ENCODE measurements at regions not wholly inside any gene's neighbourhood (a gene's known extent, or its start where the extent isn't known, plus 50 kb on each side); places are given as distances from the start of the nearest gene placed in this dataset.

GRCh38 chr5:155839251-155840037 is 487.5 kb upstream of the SGCD start:
- DNase-seq (ENCODE audit: low read depth) = no peak

DNA sequence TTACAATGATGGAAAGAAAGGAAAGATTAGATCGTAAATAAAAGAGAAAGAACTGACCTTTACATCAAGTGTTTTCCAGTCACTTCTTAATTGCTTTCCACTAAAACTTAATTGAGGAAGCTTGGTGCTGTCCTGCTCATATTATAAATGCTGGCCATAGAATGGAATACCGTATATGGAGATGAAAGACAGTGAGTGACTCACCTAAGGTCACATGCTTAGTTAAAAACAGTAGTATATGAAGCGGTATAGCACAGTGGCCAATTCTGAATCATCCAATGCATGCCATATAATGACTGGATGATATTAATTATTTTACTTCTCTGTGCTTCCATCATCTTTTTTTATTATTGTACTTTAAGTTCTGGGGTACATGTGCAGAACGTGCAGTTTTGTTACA is 482.4 kb upstream of the SGCD start:
- no peak for DNase-seq (ENCODE audit: low read depth)

- no peak for DNase-seq (ENCODE audit: low read depth)
Measured at GRCh38 chr5:155850370-155850769, 476.6 kb upstream of the SGCD start.

DNA sequence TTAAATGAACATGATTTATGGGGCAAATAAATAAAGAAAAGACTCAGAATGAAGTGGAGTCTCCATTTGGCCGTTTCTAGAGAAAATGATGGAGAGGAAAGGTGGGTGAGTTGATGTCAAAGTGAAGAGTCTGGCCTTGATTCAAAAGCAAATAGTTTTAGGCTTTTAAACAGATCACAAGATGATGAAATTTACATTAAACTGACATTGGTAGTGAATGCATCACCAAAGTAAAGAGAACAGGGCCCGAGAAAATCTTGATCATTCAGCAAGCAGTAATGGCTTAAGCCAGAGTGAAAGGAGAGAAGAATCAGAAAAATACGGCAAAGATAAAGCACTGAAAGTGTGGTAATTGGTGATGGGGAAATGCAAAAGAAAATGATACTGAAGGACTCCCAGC is 460.0 kb upstream of the SGCD start:
- no peak for DNase-seq (ENCODE audit: low read depth)

- no peak for DNase-seq (ENCODE audit: low read depth)
Measured at GRCh38 chr5:155867522-155868088, 459.4 kb upstream of the SGCD start.

- no peak for DNase-seq (ENCODE audit: low read depth)
Measured at GRCh38 chr5:155870636-155871035, 456.3 kb upstream of the SGCD start.

GRCh38 chr5:155871623-155872022 is 455.3 kb upstream of the SGCD start:
- no peak for DNase-seq (ENCODE audit: low read depth)

DNA sequence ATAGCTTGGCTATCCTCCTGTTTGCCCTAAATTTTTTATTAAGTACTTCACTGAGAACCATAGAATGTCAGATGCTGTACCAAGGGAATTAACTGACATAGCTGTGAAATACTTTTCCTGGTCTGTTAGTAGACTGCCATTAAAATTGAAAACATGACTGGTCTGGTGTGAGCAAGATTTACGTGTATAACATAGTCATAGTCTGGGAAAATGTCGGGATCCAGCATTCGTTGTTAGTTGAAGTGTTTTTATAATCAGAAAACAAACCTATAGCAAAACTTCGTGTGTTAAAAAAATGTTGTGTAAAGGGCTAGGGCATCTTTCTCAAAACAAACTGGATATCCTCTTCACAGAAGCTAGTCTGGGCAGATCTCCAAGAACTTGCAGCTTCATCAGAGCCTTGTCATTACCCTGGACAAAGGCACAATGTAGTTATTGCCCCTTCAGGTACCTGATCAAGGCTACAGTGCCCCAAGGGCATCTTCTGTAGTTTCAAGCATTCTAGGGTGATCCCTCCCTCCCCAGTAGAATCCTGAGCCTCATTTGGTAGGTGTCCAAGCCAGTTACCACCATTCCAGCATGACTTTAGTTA is 454.2 kb upstream of the SGCD start:
- no peak for DNase-seq (ENCODE audit: low read depth)

DNA sequence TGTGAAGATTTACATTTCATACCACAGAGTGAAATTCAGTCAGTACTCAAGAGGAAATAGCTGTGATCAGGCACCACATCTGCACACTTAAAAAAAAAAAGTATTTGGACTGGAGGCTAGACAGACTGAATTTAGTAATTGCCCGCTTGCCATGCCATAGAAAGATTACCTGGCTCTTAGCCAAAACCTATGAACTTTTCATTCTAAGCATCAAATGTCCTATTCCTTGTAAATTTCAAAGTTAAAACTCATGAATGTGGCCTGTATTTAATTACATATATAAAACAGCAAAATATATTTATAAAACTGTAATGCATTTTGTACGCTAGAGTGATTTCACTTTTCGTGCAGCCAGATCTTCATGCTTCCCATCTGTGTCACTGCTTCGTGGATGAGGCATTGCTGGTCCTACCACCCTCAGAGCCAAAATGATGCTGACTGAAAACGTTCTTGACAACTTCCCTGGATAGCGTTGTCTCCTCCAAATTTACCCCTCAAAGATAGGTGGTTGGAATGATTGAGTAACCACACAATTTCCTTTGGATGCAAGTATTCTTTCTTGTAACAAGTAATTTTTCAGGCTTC is 447.9 kb upstream of the SGCD start:
- DNase-seq (ENCODE audit: low read depth) = no peak

GRCh38 chr5:155884041-155884440 is 442.9 kb upstream of the SGCD start:
- no peak for DNase-seq (ENCODE audit: low read depth)

GRCh38 chr5:155885199-155885598 is 441.8 kb upstream of the SGCD start:
- DNase-seq (ENCODE audit: low read depth) = no peak

DNA sequence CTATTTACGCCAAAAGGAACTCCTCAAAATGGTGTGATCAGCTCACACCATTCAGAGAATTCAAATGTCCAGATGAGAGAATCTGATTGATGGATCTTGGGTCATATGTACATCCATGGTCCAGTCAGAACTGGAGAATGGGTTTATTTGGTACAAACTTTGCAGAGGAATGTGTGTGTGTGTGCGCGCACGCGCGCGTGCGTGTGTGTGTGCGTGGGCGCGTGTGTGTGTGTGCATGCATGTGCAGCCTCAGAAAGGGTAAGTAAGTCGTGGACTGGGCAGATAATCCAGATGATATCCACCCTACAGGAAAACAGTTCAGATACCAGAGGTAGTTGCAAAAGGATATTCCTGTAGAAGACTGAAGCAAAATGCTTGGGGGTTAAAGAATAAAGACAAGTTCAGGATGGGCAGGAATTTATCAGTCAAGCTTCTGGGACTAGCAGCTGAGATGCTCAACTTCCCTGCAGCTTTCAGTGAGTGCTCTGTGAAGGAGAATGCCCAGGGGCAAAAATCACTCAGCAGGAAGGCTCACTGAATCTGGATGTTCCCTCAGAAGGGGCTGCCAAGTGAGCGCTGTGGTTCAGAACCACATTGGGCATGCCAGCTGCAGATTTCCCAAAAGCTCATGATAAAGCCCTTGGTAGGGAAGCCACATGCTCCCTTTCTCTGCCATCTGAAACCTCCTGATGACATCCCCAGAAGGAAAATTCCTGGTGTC is 440.5 kb upstream of the SGCD start:
- DNase-seq (ENCODE audit: low read depth) = no peak

DNA sequence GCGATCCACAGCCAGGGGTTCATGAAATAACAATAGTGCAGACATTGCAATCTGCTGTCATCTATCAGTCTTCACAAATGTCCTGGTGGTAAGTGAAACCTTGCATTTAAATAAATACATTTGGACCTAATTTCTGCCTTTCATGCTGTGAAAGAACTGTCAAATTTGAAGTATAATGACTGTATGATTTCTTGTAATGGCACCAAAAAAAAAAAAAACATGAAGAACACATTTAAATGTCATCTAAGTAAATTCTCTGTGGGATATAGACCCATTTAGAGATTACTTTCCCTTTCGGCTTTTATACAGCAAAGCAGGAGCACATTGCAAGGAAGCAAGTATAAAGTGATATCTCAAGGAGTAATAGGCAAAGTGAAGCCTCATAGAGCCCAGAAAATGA is 431.5 kb upstream of the SGCD start:
- no peak for DNase-seq (ENCODE audit: low read depth)

DNA sequence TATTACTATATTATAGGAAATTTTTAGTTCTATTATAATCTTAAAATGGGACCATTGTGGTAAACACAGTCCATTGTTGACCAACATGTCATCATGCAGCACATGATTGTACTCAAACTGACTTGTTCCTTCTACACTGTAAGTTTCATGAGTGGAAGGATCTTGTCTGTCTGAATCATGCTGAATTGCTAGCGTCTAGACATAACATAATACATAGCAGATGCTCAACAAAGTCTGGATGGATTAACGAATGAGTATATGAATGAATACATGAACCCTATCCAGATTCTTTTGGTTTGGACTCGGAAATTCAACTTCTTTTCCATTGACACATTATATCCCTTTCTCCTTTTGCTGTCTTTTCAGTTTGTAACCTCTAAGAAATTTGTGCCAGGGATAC is 429.2 kb upstream of the SGCD start:
- no peak for DNase-seq (ENCODE audit: low read depth)

GRCh38 chr5:155898284-155898683 is 428.7 kb upstream of the SGCD start:
- no peak for DNase-seq (ENCODE audit: low read depth)

DNA sequence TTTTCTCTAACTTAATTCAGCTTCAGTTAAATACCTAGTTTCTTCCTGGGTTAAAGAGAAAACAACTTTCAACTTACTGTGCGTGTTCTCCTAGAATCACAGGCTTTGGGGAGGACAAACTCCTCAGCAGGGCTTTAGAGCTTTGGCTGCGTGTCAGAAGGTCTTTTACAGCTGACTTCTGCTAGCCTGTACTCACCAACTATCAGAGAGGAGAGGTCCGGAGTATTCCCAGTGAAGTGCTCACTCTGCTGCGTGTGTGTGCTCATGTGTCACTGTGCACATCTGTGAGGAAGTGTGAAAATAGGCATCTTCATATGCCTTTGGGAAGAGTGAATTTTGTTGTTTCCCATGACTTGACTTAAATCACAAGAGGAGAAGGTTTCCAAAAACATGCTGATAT is 423.2 kb upstream of the SGCD start:
- no peak for DNase-seq (ENCODE audit: low read depth)

DNA sequence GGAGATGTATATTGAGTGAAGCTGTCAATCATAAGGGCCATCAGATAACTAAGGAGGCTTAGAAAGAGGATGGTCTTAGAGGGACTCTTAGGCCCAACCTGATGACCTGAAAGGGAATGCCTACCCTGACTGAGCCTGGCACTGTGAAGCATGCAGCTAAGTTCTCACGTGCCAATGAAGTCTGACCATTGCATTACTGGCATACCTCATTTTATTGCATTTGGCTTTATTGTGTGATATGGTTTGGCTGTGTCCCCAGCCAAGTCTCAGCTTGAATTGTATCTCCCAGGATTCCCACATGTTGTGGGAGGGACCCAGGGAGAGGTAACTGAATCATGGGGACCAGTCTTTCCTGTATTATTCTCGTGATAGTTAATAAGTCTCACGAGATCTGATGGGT is 421.6 kb upstream of the SGCD start:
- no peak for DNase-seq (ENCODE audit: low read depth)

GRCh38 chr5:155906046-155906445 is 420.9 kb upstream of the SGCD start:
- DNase-seq (ENCODE audit: low read depth) = no peak

- DNase-seq (ENCODE audit: low read depth) = no peak
Measured at GRCh38 chr5:155908543-155908942, 418.4 kb upstream of the SGCD start.

DNA sequence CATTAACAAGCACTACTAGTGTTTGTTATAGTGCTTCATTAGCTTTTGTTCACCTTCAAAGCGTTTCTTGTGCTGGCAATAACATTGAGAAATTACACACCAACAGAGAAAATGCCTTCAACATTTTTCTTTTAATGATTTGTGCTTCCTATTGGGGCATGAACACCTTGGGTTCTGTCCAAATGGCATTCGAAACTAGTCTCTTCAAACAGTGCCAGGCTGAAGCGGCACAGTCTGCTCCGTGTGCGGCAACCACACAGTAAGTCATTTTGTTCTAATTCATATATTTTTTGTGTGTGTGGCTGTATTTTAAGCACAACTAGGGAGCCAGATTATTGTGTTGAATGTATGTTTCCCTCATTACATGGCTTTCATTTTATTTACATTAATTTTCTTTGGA is 414.7 kb upstream of the SGCD start:
- no peak for DNase-seq (ENCODE audit: low read depth)

- DNase-seq (ENCODE audit: low read depth) = no peak
Measured at GRCh38 chr5:155914766-155915165, 412.2 kb upstream of the SGCD start.

- DNase-seq (ENCODE audit: low read depth) = no peak
Measured at GRCh38 chr5:155915601-155916000, 411.4 kb upstream of the SGCD start.

DNA sequence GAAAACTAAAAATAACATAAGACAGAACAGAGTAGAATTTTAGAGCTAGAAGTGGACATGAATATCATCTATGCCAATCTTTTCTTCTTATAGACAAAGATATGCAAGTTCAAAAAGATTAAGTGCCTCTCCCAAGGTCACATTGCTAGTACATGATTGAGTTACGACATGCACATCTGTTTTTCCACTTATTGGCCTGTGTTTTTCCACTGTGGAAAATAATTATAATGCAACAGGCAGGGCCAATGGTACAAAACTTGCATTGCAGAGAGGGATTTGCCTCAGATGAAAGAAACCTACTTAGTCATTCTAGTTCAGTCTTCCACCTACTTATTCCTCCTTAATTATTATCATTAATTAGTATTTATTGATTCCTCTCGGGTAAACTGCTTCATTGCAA is 407.8 kb upstream of the SGCD start:
- no peak for DNase-seq (ENCODE audit: low read depth)
